B cell (primary cell): ENCODE measurements at regions not wholly inside any gene's neighbourhood (a gene's known extent, or its start where the extent isn't known, plus 50 kb on each side); places are given as distances from the start of the nearest gene placed in this dataset.

Source experiments
- ATAC-seq: fragments of 200-7000 bp; cut with Tn5 transposase; one replicate; pipeline ENCODE4 v1.10.0; 2021; ENCODE audit warnings: low read depth, mild to moderate bottlenecking, moderate number of reproducible peaks, moderate library complexity
- CTCF ChIA-PET: fragments of 350-600 bp; sonication (Branson Sonifier 250); formaldehyde crosslinking; loops from one replicate; lab custom pipeline; 2021; ENCODE audit warnings: antibody characterized with exemption, inconsistent platforms; lab: Charles Lee
- POLR2A ChIA-PET: fragments of 350-600 bp; sonication (Branson Sonifier 250); formaldehyde crosslinking; loops from one replicate; lab custom pipeline; 2021; ENCODE audit warnings: antibody characterized with exemption; lab: Charles Lee
- DNase-seq: peaks from one replicate; pipeline ENCODE4 v3.0.0; 2013
- H2AFZ ChIP-seq: 2 replicates; pipeline ENCODE4 v1.6.1; 2012; ENCODE audit warnings: mild to moderate bottlenecking, low read depth, low read length; ENCODE audit not compliant: insufficient read depth, poor library complexity, severe bottlenecking
- H3K27ac ChIP-seq, 2 donors: 1 replicate in 1 of 2; 2 replicates in 1 of 2; pipeline ENCODE4 v1.5.1; 2012 to 2013; ENCODE audit warnings: low read length in 2 of 2, mild to moderate bottlenecking in 2 of 2, moderate library complexity in 1 of 2
- H3K27me3 ChIP-seq, 4 experiments: fragments of 200-600 bp in 1 of 4; sonication (generic) in 1 of 4; replicated peaks in 1 of 4; 1 replicate in 2 of 4; 2 replicates in 2 of 4; pipeline versions ENCODE4 v1.6.1 to v1.7.0; 2013 to 2016; ENCODE audit warnings: low read length in 3 of 4, mild to moderate bottlenecking in 2 of 4, mixed read lengths in 1 of 4, moderate library complexity in 1 of 4; ENCODE audit not compliant: insufficient read depth in 4 of 4, control insufficient read depth in 3 of 4; ENCODE audit errors: control extremely low read depth in 1 of 4
- H3K36me3 ChIP-seq, 2 experiments: replicated peaks in 1 of 2; 1 replicate in 1 of 2; 2 replicates in 1 of 2; pipeline versions ENCODE4 v1.6.1 to v1.7.1; 2013; ENCODE audit warnings: low read length in 1 of 2; ENCODE audit not compliant: insufficient read depth in 2 of 2, control insufficient read depth in 1 of 2; ENCODE audit errors: control extremely low read depth in 1 of 2, extremely low read depth in 1 of 2
- H3K4me1 ChIP-seq, 2 donors: fragments of 200-600 bp in 1 of 2; sonication (generic) in 1 of 2; 1 replicate in 1 of 2; 2 replicates in 1 of 2; pipeline versions ENCODE4 v1.5.1 to v1.6.1; 2013 to 2017; ENCODE audit warnings: low read length in 2 of 2; ENCODE audit not compliant: control insufficient read depth in 2 of 2, insufficient read depth in 2 of 2
- H3K4me2 ChIP-seq: replicated peaks from 2 replicates; pipeline ENCODE3; 2012; ENCODE audit warnings: mild to moderate bottlenecking, low read depth, low read length; ENCODE audit not compliant: poor library complexity, severe bottlenecking
- H3K4me3 ChIP-seq, 5 experiments: fragments of 200-600 bp in 1 of 5; sonication (generic) in 1 of 5; 1 replicate in 3 of 5; 2 replicates in 2 of 5; pipeline versions ENCODE4 v1.5.1 to v1.7.0; 2011 to 2016; ENCODE audit warnings: low read length in 4 of 5, mild to moderate bottlenecking in 4 of 5, low read depth in 2 of 5, control low read depth in 1 of 5, moderate library complexity in 1 of 5; ENCODE audit not compliant: insufficient read depth in 1 of 5; ENCODE audit errors: control extremely low read depth in 1 of 5, extremely low read depth in 1 of 5
- H3K79me2 ChIP-seq: fragments of 200-600 bp; sonication (generic); one replicate; pipeline ENCODE4 v1.6.0; 2016; ENCODE audit warnings: low read length; ENCODE audit not compliant: control insufficient read depth, insufficient read depth
- H3K9ac ChIP-seq: fragments of 200-600 bp; sonication (generic); 2 replicates; pipeline ENCODE4 v1.6.1; 2017; ENCODE audit warnings: mild to moderate bottlenecking, low read length, moderate library complexity
- H3K9me3 ChIP-seq, 3 donors: one replicate each; pipeline versions ENCODE4 v1.6.1 to v1.7.1; 2013; ENCODE audit warnings: low read length in 2 of 3; ENCODE audit not compliant: control insufficient read depth in 2 of 3, insufficient read depth in 1 of 3; ENCODE audit errors: control extremely low read depth in 1 of 3
- H4K20me1 ChIP-seq: 2 replicates; pipeline ENCODE4 v1.6.0; 2012; ENCODE audit warnings: mild to moderate bottlenecking, low read length; ENCODE audit not compliant: insufficient read depth, control insufficient read depth, poor library complexity, severe bottlenecking
- H3K27ac Mint-ChIP-seq: one replicate; pipeline ENCODE4 v1.8.0; 2021; ENCODE audit warnings: mixed read lengths
- H3K27me3 Mint-ChIP-seq: one replicate; pipeline ENCODE4 v1.8.0; 2021; ENCODE audit warnings: mixed read lengths
- H3K4me1 Mint-ChIP-seq: one replicate; pipeline ENCODE4 v1.8.0; 2021; ENCODE audit warnings: mixed read lengths
- H3K4me3 Mint-ChIP-seq: one replicate; pipeline ENCODE4 v1.8.0; 2021; ENCODE audit warnings: mixed read lengths
- H3K9me3 Mint-ChIP-seq: one replicate; pipeline ENCODE4 v1.8.0; 2022; ENCODE audit warnings: mixed read lengths; ENCODE audit not compliant: insufficient read depth
- CTCF ChIP-seq: fragments of 200-600 bp; IDR thresholded peaks from one replicate; pipeline ENCODE4 v1.8.0; 2022; ENCODE audit warnings: antibody characterized with exemption, mild to moderate bottlenecking
- EZH2 ChIP-seq: IDR thresholded peaks from 2 replicates; pipeline ENCODE4 v1.6.1; 2012; ENCODE audit warnings: borderline replicate concordance, low read depth, mild to moderate bottlenecking, moderate library complexity, low read length; ENCODE audit not compliant: insufficient read depth, poor library complexity, severe bottlenecking
- WGBS: methylation state at CpG from one replicate; pipeline ENCODE4 v1.1.5; 2013; ENCODE audit warnings: missing lambda C conversion rate; ENCODE audit not compliant: insufficient coverage; 5-methylcytosine and 5-hydroxymethylcytosine counted together
- intact Hi-C: fragments of 100-400 bp; cut with micrococcal nuclease; formaldehyde crosslinking; loops from one replicate; pipeline ENCODE4 v1.10.0; 2022

GRCh38 chr10:6635784-6636183, 55.7 kb upstream of the PRKCQ start:
- intact Hi-C loops: no loop called here
- Histone ChIP-seq H3K27ac (no peak overlapping the region), H4K20me1 (no peaks in the 10 kb centered on the region), H3K27me3 (no peaks in the 10 kb centered on the region), H3K4me3 (no peak overlapping the region), H3K4me2 (no peak overlapping the region), H3K9ac (no peak overlapping the region), H3K79me2 (no peaks in the 10 kb centered on the region), H3K4me1 (no peaks in the 10 kb centered on the region), H3K9me3 (no peaks in the 10 kb centered on the region), H3K36me3 (no peaks in the 10 kb centered on the region), H2AFZ (no peak overlapping the region)
- no CpG with 5 or more reads among the region's 2 CpGs for WGBS
- ChIA-PET POLR2A (no interaction called here), CTCF (no interaction called here)
- Mint-ChIP-seq H3K27me3 (peaks cover 30% of the 10 kb centered on the region), H3K4me1 (no peaks in the 10 kb centered on the region), H3K27ac (no peak overlapping the region), H3K4me3 (no peak overlapping the region), H3K9me3 (no peaks in the 10 kb centered on the region)
- no peak for DNase-seq
- no peak for ATAC-seq
- TF ChIP-seq EZH2 (no peak), CTCF (no peak)
